IMR-90 (cell line): ENCODE measurements at regions not wholly inside any gene's neighbourhood (a gene's known extent, or its start where the extent isn't known, plus 50 kb on each side); places are given as distances from the start of the nearest gene placed in this dataset.

Experiments used
- ATAC-seq: fragments of 200-7000 bp; cut with Tn5 transposase; 2 replicates; pipeline ENCODE4 v1.9.1; 2020; ENCODE audit warnings: low read depth, mild to moderate bottlenecking, moderate library complexity
- BruUV-seq: library from RNA; stranded (reverse); fragments of 400-500 nt; replicated peaks from 2 replicates; lab custom pipeline; 2021; lab: Mats Ljungman, UMichigan
- CTCF ChIA-PET: fragments of 300-600 bp; formaldehyde crosslinking; extraction: SDS; loops from one replicate; lab custom pipeline; 2021; ENCODE audit warnings: antibody characterized with exemption; lab: Yijun Ruan, JAX
- POLR2A ChIA-PET: fragments of 300-600 bp; sonication (Branson Sonifier 250); formaldehyde crosslinking; loops from one replicate; lab custom pipeline; 2022; ENCODE audit warnings: antibody characterized with exemption; ENCODE audit not compliant: unreplicated experiment; lab: Charles Lee
- DNase-seq: peaks from one replicate; pipeline ENCODE4 v3.0.0; 2013
- H2AFZ ChIP-seq: replicated peaks from 2 replicates; pipeline ENCODE3; 2013; ENCODE audit warnings: low read length, mild to moderate bottlenecking; ENCODE audit not compliant: poor library complexity
- H2AK5ac ChIP-seq: 2 replicates; pipeline ENCODE4 v1.6.1; 2013; ENCODE audit warnings: low read depth, low read length, inconsistent platforms
- H2AK9ac ChIP-seq: replicated peaks from 2 replicates; pipeline ENCODE3; 2013; ENCODE audit warnings: mild to moderate bottlenecking, low read depth, low read length, moderate library complexity; ENCODE audit not compliant: poor library complexity
- H2BK120ac ChIP-seq: 2 replicates; pipeline ENCODE4 v1.6.1; 2013; ENCODE audit warnings: low read depth, low read length, inconsistent platforms
- H2BK15ac ChIP-seq: 3 replicates; pipeline ENCODE4 v1.6.1; 2013; ENCODE audit warnings: low read depth, low read length, inconsistent platforms
- H2BK20ac ChIP-seq: 2 replicates; pipeline ENCODE4 v1.6.1; 2013; ENCODE audit warnings: low read depth, mild to moderate bottlenecking, inconsistent platforms, low read length, moderate library complexity
- H2BK5ac ChIP-seq: 2 replicates; pipeline ENCODE4 v1.6.1; 2013; ENCODE audit warnings: mild to moderate bottlenecking, low read depth, low read length, inconsistent platforms; ENCODE audit not compliant: poor library complexity, severe bottlenecking
- H3K14ac ChIP-seq: replicated peaks from 2 replicates; pipeline ENCODE4 v1.6.1; 2013; ENCODE audit warnings: low read depth, low read length, inconsistent platforms
- H3K18ac ChIP-seq: 2 replicates; pipeline ENCODE4 v1.6.1; 2013; ENCODE audit warnings: low read depth, low read length, control low read depth
- H3K23ac ChIP-seq: 2 replicates; pipeline ENCODE4 v1.6.1; 2013; ENCODE audit warnings: low read depth, low read length, inconsistent platforms
- H3K27ac ChIP-seq: 2 replicates; pipeline ENCODE4 v1.5.1; 2013; ENCODE audit warnings: mild to moderate bottlenecking, control low read depth, low read length; ENCODE audit not compliant: insufficient read depth
- H3K27me3 ChIP-seq: 2 replicates; pipeline ENCODE4 v1.6.1; 2013; ENCODE audit warnings: low read length; ENCODE audit not compliant: control insufficient read depth, insufficient read depth
- H3K36me3 ChIP-seq: 2 replicates; pipeline ENCODE4 v1.6.1; 2013; ENCODE audit warnings: low read length, mixed read lengths; ENCODE audit not compliant: control insufficient read depth, insufficient read depth
- H3K4ac ChIP-seq: 2 replicates; pipeline ENCODE4 v1.6.1; 2013; ENCODE audit warnings: low read depth, low read length, inconsistent platforms
- H3K4me1 ChIP-seq: 2 replicates; pipeline ENCODE4 v1.6.1; 2013; ENCODE audit warnings: low read length, mixed read lengths; ENCODE audit not compliant: control insufficient read depth, insufficient read depth
- H3K4me2 ChIP-seq: 2 replicates; pipeline ENCODE4 v1.6.1; 2013; ENCODE audit warnings: low read depth, mild to moderate bottlenecking, control low read depth, low read length, moderate library complexity
- H3K4me3 ChIP-seq: 2 replicates; pipeline ENCODE4 v1.5.1; 2013; ENCODE audit warnings: low read depth, mild to moderate bottlenecking, control low read depth, low read length, moderate library complexity; ENCODE audit not compliant: insufficient read depth
- H3K56ac ChIP-seq: 2 replicates; pipeline ENCODE4 v1.6.1; 2013; ENCODE audit warnings: low read length, inconsistent platforms; ENCODE audit not compliant: insufficient read depth; ENCODE audit errors: extremely low read depth
- H3K79me1 ChIP-seq, 2 experiments: 2 replicates each; pipeline ENCODE4 v1.6.1; 2013; ENCODE audit warnings: low read length in 2 of 2, inconsistent platforms in 1 of 2, low read depth in 1 of 2
- H3K9ac ChIP-seq: 2 replicates; pipeline ENCODE4 v1.6.1; 2013; ENCODE audit warnings: low read depth, low read length, control low read depth
- H3K9me1 ChIP-seq: 2 replicates; pipeline ENCODE4 v1.6.1; 2013; ENCODE audit warnings: low read length, inconsistent platforms; ENCODE audit not compliant: insufficient read depth
- H3K9me3 ChIP-seq: 2 replicates; pipeline ENCODE4 v1.6.1; 2013; ENCODE audit warnings: low read length; ENCODE audit not compliant: control insufficient read depth, insufficient read depth
- H4K20me1 ChIP-seq: 2 replicates; pipeline ENCODE4 v1.6.1; 2013; ENCODE audit warnings: low read length, inconsistent platforms; ENCODE audit not compliant: insufficient read depth
- H4K5ac ChIP-seq: 2 replicates; pipeline ENCODE4 v1.6.1; 2013; ENCODE audit warnings: mild to moderate bottlenecking, low read depth, low read length, control low read depth
- H4K8ac ChIP-seq, 2 experiments: 2 replicates each; pipeline ENCODE4 v1.6.1; 2013; ENCODE audit warnings: low read depth in 2 of 2, low read length in 2 of 2, control low read depth in 1 of 2, inconsistent platforms in 1 of 2
- H4K91ac ChIP-seq: 2 replicates; pipeline ENCODE4 v1.6.1; 2013; ENCODE audit warnings: low read depth, low read length, inconsistent platforms; ENCODE audit not compliant: insufficient read depth
- MAZ ChIP-seq: IDR thresholded peaks from 2 replicates; pipeline ENCODE4 v1.6.1; 2012; ENCODE audit warnings: low read depth, mild to moderate bottlenecking, low read length, improper control_type of control experiment, moderate library complexity, borderline replicate concordance
- WGBS, 2 experiments: methylation state at CpG; one replicate each; pipeline versions ENCODE4 v1.1.5 to v1.1.7; 2013; ENCODE audit warnings: missing lambda C conversion rate in 2 of 2; ENCODE audit not compliant: insufficient read length in 1 of 2; ENCODE audit errors: extremely low coverage in 2 of 2; 5-methylcytosine and 5-hydroxymethylcytosine counted together
- dilution Hi-C: fragments of 300-500 bp; cut with HindIII; formaldehyde crosslinking; loops from one replicate; pipeline ENCODE4 v1.14.3; 2018; ENCODE audit warnings: low sequenced_read_pairs; ENCODE audit not compliant: unreplicated experiment
- in situ Hi-C: fragments of 300-500 bp; cut with MboI; formaldehyde crosslinking; loops from 3 replicates; pipeline ENCODE4 v1.14.3; 2019; ENCODE audit warnings: low sequenced_read_pairs, inconsistent platforms, mixed read lengths
- intact Hi-C: fragments of 100-400 bp; cut with micrococcal nuclease; formaldehyde crosslinking; loops from 2 replicates; pipeline ENCODE4 v1.10.0; 2022

GRCh38 chr14:81715731-81716130 is 182.1 kb upstream of the SEL1L start:
- Histone ChIP-seq H2AK5ac (no peak overlapping the region), H3K4me3 (no peak overlapping the region), H3K9me1 (no peaks in the 10 kb centered on the region), H2AK9ac (no peak overlapping the region), H2BK20ac (no peak overlapping the region), H3K56ac (no peak overlapping the region), H3K9ac (no peak overlapping the region), H4K5ac (no peak overlapping the region), H3K79me1 (no peaks in the 10 kb centered on the region), H2BK15ac (no peak overlapping the region), H3K27me3 (no peaks in the 10 kb centered on the region), H2BK120ac (no peak overlapping the region), H3K4me1 (no peaks in the 10 kb centered on the region), H4K20me1 (no peaks in the 10 kb centered on the region), H3K27ac (no peak overlapping the region), H3K4ac (no peak overlapping the region), H3K36me3 (no peaks in the 10 kb centered on the region), H3K14ac (no peak overlapping the region), H3K23ac (no peak overlapping the region), H3K4me2 (no peak overlapping the region), H4K91ac (no peak overlapping the region), H2AFZ (no peak overlapping the region), H3K9me3 (peaks cover 24% of the 10 kb centered on the region), H3K18ac (no peak overlapping the region), H4K8ac (no peak overlapping the region), H2BK5ac (no peak overlapping the region)
- ATAC-seq (no peak), DNase-seq (no peak)
- no peak for TF ChIP-seq MAZ
- dilution Hi-C loops, result no loop called here
- BruUV-seq, result no TSS peak
- in situ Hi-C loops, result no loop called here
- intact Hi-C loops, result no loop called here
- CTCF ChIA-PET, result no interaction called here
- POLR2A ChIA-PET, result no interaction called here
- no CpG with 5 or more reads among the region's 1 CpG for WGBS, 2 experiments
